ENCODE measurements at regions not wholly inside any gene's neighbourhood (a gene's known extent, or its start where the extent isn't known, plus 50 kb on each side); places are given as distances from the start of the nearest gene placed in this dataset.
"Not testable (repeated sequence)": the region's sequence is repeated elsewhere in the genome, so short reads cannot be mapped to it uniquely, and the experiment has no call there.

- Mint-ChIP-seq H3K4me1 (no peaks in the 10 kb centered on the region), H3K9me3 (peaks cover 0 to 13% of the 10 kb centered on the region in 2 donors), H3K27me3 (no peaks in the 10 kb centered on the region), H3K4me3 (no peak overlapping the region), H3K27ac (no peak overlapping the region)
- ATAC-seq, result no peak
- DNase-seq, result no peak
These were observed 747.0 kb downstream of the FAM181B start for GRCh38 chr11:81986556-81987161.

- Mint-ChIP-seq H3K4me3 (no peak overlapping the region), H3K27ac (no peak overlapping the region), H3K9me3 (peaks cover 4 to 10% of the 10 kb centered on the region in 2 donors), H3K4me1 (no peaks in the 10 kb centered on the region), H3K27me3 (no peaks in the 10 kb centered on the region)
- DNase-seq (no peak), ATAC-seq (no peak)
These were observed 754.2 kb downstream of the FAM181B start for GRCh38 chr11:81979448-81979847.

- no peak overlapping the region for H3K4me3 Mint-ChIP-seq
- peaks cover 4 to 8% of the 10 kb centered on the region in 2 donors for H3K9me3 Mint-ChIP-seq
- no peak overlapping the region for H3K27ac Mint-ChIP-seq
- no peak for DNase-seq
- H3K27me3 Mint-ChIP-seq, result no peaks in the 10 kb centered on the region
- no peak for ATAC-seq
- no peaks in the 10 kb centered on the region for H3K4me1 Mint-ChIP-seq
These were observed 758.3 kb downstream of the FAM181B start for GRCh38 chr11:81975261-81975900.

- ATAC-seq, result no peak
- H3K9me3 Mint-ChIP-seq, result no peaks in the 10 kb centered on the region
- no peak for DNase-seq
- no peaks in the 10 kb centered on the region for H3K4me1 Mint-ChIP-seq
- no peak overlapping the region for H3K4me3 Mint-ChIP-seq
- H3K27me3 Mint-ChIP-seq, result no peaks in the 10 kb centered on the region
- peak overlapping the region in 1 of 2 donors; percentile 30 for H3K27ac Mint-ChIP-seq
These were observed 762.8 kb downstream of the FAM181B start for GRCh38 chr11:81970886-81971285.

- Mint-ChIP-seq H3K4me1 (peaks cover 21% of the 10 kb centered on the region), H3K4me3 (no peak overlapping the region), H3K9me3 (no peaks in the 10 kb centered on the region), H3K27ac (no peak overlapping the region), H3K27me3 (no peaks in the 10 kb centered on the region)
- DNase-seq (no peak), ATAC-seq (no peak)
These were observed 766.4 kb downstream of the FAM181B start for GRCh38 chr11:81967242-81967641.

GRCh38 chr11:81966340-81966739, 767.3 kb downstream of the FAM181B start:
- H3K27ac Mint-ChIP-seq, result no peak overlapping the region
- no peak overlapping the region for H3K4me3 Mint-ChIP-seq
- peaks cover 23% of the 10 kb centered on the region for H3K4me1 Mint-ChIP-seq
- ATAC-seq, result no peak
- no peaks in the 10 kb centered on the region for H3K9me3 Mint-ChIP-seq
- no peaks in the 10 kb centered on the region for H3K27me3 Mint-ChIP-seq
- no peak for DNase-seq

GRCh38 chr11:81963018-81963417, 770.6 kb downstream of the FAM181B start:
- H3K9me3 Mint-ChIP-seq, result no peaks in the 10 kb centered on the region
- no peaks in the 10 kb centered on the region for H3K27me3 Mint-ChIP-seq
- H3K4me3 Mint-ChIP-seq, result peak overlapping the region; percentile 27 to 34
- ATAC-seq (peak; percentile 20), DNase-seq (no peak)
- H3K4me1 Mint-ChIP-seq, result peaks cover 29% of the 10 kb centered on the region
- H3K27ac Mint-ChIP-seq, result peak overlapping the region; percentile 6 to 59

GRCh38 chr11:81960443-81960842, 773.2 kb downstream of the FAM181B start:
- Mint-ChIP-seq H3K27me3 (no peaks in the 10 kb centered on the region), H3K9me3 (peaks cover 8 to 12% of the 10 kb centered on the region in 2 donors), H3K4me1 (peaks cover 29% of the 10 kb centered on the region), H3K4me3 (no peak overlapping the region), H3K27ac (no peak overlapping the region)
- ATAC-seq, result no peak
- no peak for DNase-seq

- ATAC-seq (no peak), DNase-seq (no peak)
- no peaks in the 10 kb centered on the region for H3K27me3 Mint-ChIP-seq
- no peak overlapping the region for H3K27ac Mint-ChIP-seq
- peaks cover 29% of the 10 kb centered on the region for H3K4me1 Mint-ChIP-seq
- H3K9me3 Mint-ChIP-seq, result peaks cover 8 to 12% of the 10 kb centered on the region in 2 donors
- H3K4me3 Mint-ChIP-seq, result no peak overlapping the region
These were observed 774.3 kb downstream of the FAM181B start for GRCh38 chr11:81959341-81959740.

- H3K27ac Mint-ChIP-seq, DNase-seq, H3K27me3 Mint-ChIP-seq, H3K4me3 Mint-ChIP-seq, ATAC-seq, H3K4me1 Mint-ChIP-seq: not testable (repeated sequence)
- peaks cover 8 to 12% of the 10 kb centered on the region in 2 donors for H3K9me3 Mint-ChIP-seq
These were observed 779.4 kb downstream of the FAM181B start for GRCh38 chr11:81954301-81954700.

GRCh38 chr11:81946831-81947230, 786.8 kb downstream of the FAM181B start:
- DNase-seq (no peak), ATAC-seq (no peak)
- Mint-ChIP-seq H3K27ac (no peak overlapping the region), H3K4me1 (peaks cover 6% of the 10 kb centered on the region), H3K27me3 (no peaks in the 10 kb centered on the region), H3K9me3 (no peaks in the 10 kb centered on the region), H3K4me3 (no peak overlapping the region)

GRCh38 chr11:81942646-81943045, 791.0 kb downstream of the FAM181B start:
- Mint-ChIP-seq H3K4me3 (no peak overlapping the region), H3K27me3 (no peaks in the 10 kb centered on the region), H3K4me1 (no peaks in the 10 kb centered on the region), H3K9me3 (no peaks in the 10 kb centered on the region), H3K27ac (no peak overlapping the region)
- DNase-seq (no peak), ATAC-seq (no peak)

GRCh38 chr11:81941998-81942397, 791.7 kb downstream of the FAM181B start:
- no peak overlapping the region for H3K27ac Mint-ChIP-seq
- H3K9me3 Mint-ChIP-seq, result no peaks in the 10 kb centered on the region
- no peak for ATAC-seq
- H3K27me3 Mint-ChIP-seq, result no peaks in the 10 kb centered on the region
- no peak for DNase-seq
- H3K4me1 Mint-ChIP-seq, result no peaks in the 10 kb centered on the region
- H3K4me3 Mint-ChIP-seq, result no peak overlapping the region

GRCh38 chr11:81932303-81932702, 801.4 kb downstream of the FAM181B start:
- Mint-ChIP-seq H3K27me3 (no peaks in the 10 kb centered on the region), H3K9me3 (no peaks in the 10 kb centered on the region), H3K27ac (no peak overlapping the region), H3K4me1 (no peaks in the 10 kb centered on the region), H3K4me3 (no peak overlapping the region)
- no peak for DNase-seq
- no peak for ATAC-seq

GRCh38 chr11:81920205-81920604, 813.5 kb downstream of the FAM181B start:
- DNase-seq (no peak), ATAC-seq (no peak)
- Mint-ChIP-seq H3K4me3 (no peak overlapping the region), H3K4me1 (no peaks in the 10 kb centered on the region), H3K9me3 (no peaks in the 10 kb centered on the region), H3K27me3 (no peaks in the 10 kb centered on the region), H3K27ac (no peak overlapping the region)

- no peaks in the 10 kb centered on the region for H3K9me3 Mint-ChIP-seq
- H3K27ac Mint-ChIP-seq, result peak overlapping the region in 1 of 2 donors; percentile 72
- no peak overlapping the region for H3K4me3 Mint-ChIP-seq
- DNase-seq (no peak), ATAC-seq (no peak)
- no peaks in the 10 kb centered on the region for H3K27me3 Mint-ChIP-seq
- peaks cover 10% of the 10 kb centered on the region for H3K4me1 Mint-ChIP-seq
These were observed 817.2 kb downstream of the FAM181B start for GRCh38 chr11:81916451-81916850.

- Mint-ChIP-seq H3K27me3 (no peaks in the 10 kb centered on the region), H3K27ac (no peak overlapping the region), H3K4me3 (no peak overlapping the region), H3K4me1 (peaks cover 10% of the 10 kb centered on the region), H3K9me3 (no peaks in the 10 kb centered on the region)
- no peak for ATAC-seq
- DNase-seq, result no peak
These were observed 818.6 kb downstream of the FAM181B start for GRCh38 chr11:81915045-81915444.
